H9 (cell line): ENCODE measurements at regions not wholly inside any gene's neighbourhood (a gene's known extent, or its start where the extent isn't known, plus 50 kb on each side); places are given as distances from the start of the nearest gene placed in this dataset.

Source experiments
- DNase-seq: peaks from one replicate; pipeline ENCODE4 v3.0.0-alpha.2; 2017
- H2AFZ ChIP-seq: one replicate; pipeline ENCODE4 v1.6.1; 2013; ENCODE audit warnings: mild to moderate bottlenecking, low read length, control low read depth, moderate library complexity
- H2AK5ac ChIP-seq: 2 replicates; pipeline ENCODE4 v1.6.1; 2013; ENCODE audit warnings: low read length, control low read depth, mixed read lengths; ENCODE audit not compliant: insufficient read length
- H2BK120ac ChIP-seq: one replicate; pipeline ENCODE4 v1.6.1; 2013; ENCODE audit warnings: low read depth, mild to moderate bottlenecking, low read length, control low read depth, inconsistent platforms; ENCODE audit not compliant: poor library complexity, severe bottlenecking
- H2BK12ac ChIP-seq: 2 replicates; pipeline ENCODE4 v1.6.1; 2013; ENCODE audit warnings: low read length, control low read depth, mixed read lengths, low read depth; ENCODE audit not compliant: insufficient read length
- H2BK15ac ChIP-seq: 2 replicates; pipeline ENCODE4 v1.6.1; 2013; ENCODE audit warnings: low read depth, low read length, control low read depth
- H2BK20ac ChIP-seq: one replicate; pipeline ENCODE4 v1.6.1; 2013; ENCODE audit warnings: low read depth, mild to moderate bottlenecking, low read length, control low read depth, inconsistent platforms; ENCODE audit not compliant: poor library complexity, severe bottlenecking
- H2BK5ac ChIP-seq: 2 replicates; pipeline ENCODE4 v1.6.1; 2013; ENCODE audit warnings: low read length, control low read depth, mixed read lengths; ENCODE audit not compliant: insufficient read length
- H3K14ac ChIP-seq: 2 replicates; pipeline ENCODE4 v1.6.1; 2013; ENCODE audit warnings: low read length, control low read depth; ENCODE audit not compliant: insufficient read depth
- H3K18ac ChIP-seq: 2 replicates; pipeline ENCODE4 v1.6.1; 2013; ENCODE audit warnings: low read depth, mild to moderate bottlenecking, mixed read lengths, low read length, control low read depth; ENCODE audit not compliant: insufficient read length
- H3K23ac ChIP-seq: 2 replicates; pipeline ENCODE4 v1.6.1; 2013; ENCODE audit warnings: low read length, control low read depth, mixed read lengths, low read depth; ENCODE audit not compliant: insufficient read length
- H3K23me2 ChIP-seq: 2 replicates; pipeline ENCODE4 v1.6.1; 2013; ENCODE audit warnings: low read depth, mild to moderate bottlenecking, mixed read lengths, low read length, control low read depth; ENCODE audit not compliant: insufficient read length, poor library complexity, severe bottlenecking
- H3K27ac ChIP-seq: 2 replicates; pipeline ENCODE4 v1.5.1; 2013; ENCODE audit warnings: low read length, control low read depth, mixed read lengths, low read depth; ENCODE audit not compliant: insufficient read length
- H3K27me3 ChIP-seq: 2 replicates; pipeline ENCODE4 v1.6.1; 2013; ENCODE audit warnings: low read length, control low read depth, inconsistent platforms; ENCODE audit not compliant: insufficient read depth
- H3K4ac ChIP-seq: 2 replicates; pipeline ENCODE4 v1.6.1; 2013; ENCODE audit warnings: low read depth, mild to moderate bottlenecking, control low read depth, inconsistent platforms, low read length, moderate library complexity
- H3K4me1 ChIP-seq: 2 replicates; pipeline ENCODE4 v1.6.1; 2013; ENCODE audit warnings: low read length, control low read depth, inconsistent platforms; ENCODE audit not compliant: insufficient read depth
- H3K4me2 ChIP-seq: 2 replicates; pipeline ENCODE4 v1.6.1; 2013; ENCODE audit warnings: low read length, control low read depth, mixed read lengths; ENCODE audit not compliant: insufficient read length, insufficient read depth
- H3K56ac ChIP-seq: 2 replicates; pipeline ENCODE4 v1.6.1; 2013; ENCODE audit warnings: low read depth, mild to moderate bottlenecking, mixed read lengths, low read length, control low read depth; ENCODE audit not compliant: insufficient read length
- H3K79me1 ChIP-seq: 2 replicates; pipeline ENCODE4 v1.6.1; 2013; ENCODE audit warnings: low read depth, mild to moderate bottlenecking, moderate library complexity, low read length, control low read depth, inconsistent platforms; ENCODE audit not compliant: insufficient read depth, poor library complexity, severe bottlenecking
- H3K79me2 ChIP-seq: 2 replicates; pipeline ENCODE4 v1.6.1; 2013; ENCODE audit warnings: low read length, control low read depth, inconsistent platforms; ENCODE audit not compliant: insufficient read depth
- H3K9ac ChIP-seq: 2 replicates; pipeline ENCODE4 v1.6.1; 2013; ENCODE audit warnings: low read length, control low read depth, mixed read lengths; ENCODE audit not compliant: insufficient read length; ENCODE audit errors: extremely low read depth
- H3K9me3 ChIP-seq: one replicate; pipeline ENCODE4 v1.6.1; 2013; ENCODE audit warnings: low read depth, low read length, inconsistent platforms; ENCODE audit not compliant: control insufficient read depth
- H3T11ph ChIP-seq: one replicate; pipeline ENCODE4 v1.6.1; 2013; ENCODE audit warnings: mild to moderate bottlenecking, low read length, control low read depth, inconsistent platforms
- H4K20me1 ChIP-seq: one replicate; pipeline ENCODE4 v1.6.1; 2013; ENCODE audit not compliant: control insufficient read depth, insufficient read length, insufficient read depth
- H4K5ac ChIP-seq: 2 replicates; pipeline ENCODE4 v1.6.1; 2013; ENCODE audit warnings: low read depth, mild to moderate bottlenecking, mixed read lengths, low read length, control low read depth; ENCODE audit not compliant: insufficient read length
- H4K8ac ChIP-seq: replicated peaks from 2 replicates; pipeline ENCODE4 v1.6.1; 2013; ENCODE audit warnings: low read length, control low read depth, mixed read lengths, low read depth; ENCODE audit not compliant: insufficient read length
- H4K91ac ChIP-seq: 2 replicates; pipeline ENCODE4 v1.6.1; 2013; ENCODE audit warnings: low read depth, mild to moderate bottlenecking, moderate library complexity, mixed read lengths, low read length, control low read depth; ENCODE audit not compliant: insufficient read length
- H3K27ac Mint-ChIP-seq, 3 experiments: 2 replicates in 2 of 3; 3 replicates in 1 of 3; pipeline ENCODE4 v1.8.0; 2020 to 2021; ENCODE audit warnings: mixed read lengths in 3 of 3, mild to moderate bottlenecking in 1 of 3, moderate library complexity in 1 of 3
- H3K27me3 Mint-ChIP-seq: 2 replicates; pipeline ENCODE4 v1.8.0; 2021; ENCODE audit warnings: low read depth, mild to moderate bottlenecking, moderate library complexity, mixed read lengths
- H3K36me3 Mint-ChIP-seq, 3 experiments: 2 replicates in 2 of 3; 3 replicates in 1 of 3; pipeline ENCODE4 v1.8.0; 2020 to 2021; ENCODE audit warnings: low read depth in 3 of 3, mixed read lengths in 3 of 3; ENCODE audit not compliant: insufficient read depth in 1 of 3
- H3K4me1 Mint-ChIP-seq, 2 experiments: 2 replicates each; pipeline ENCODE4 v1.8.0; 2020; ENCODE audit warnings: mixed read lengths in 2 of 2
- H3K4me3 Mint-ChIP-seq, 2 experiments: 2 replicates in 1 of 2; 3 replicates in 1 of 2; pipeline ENCODE4 v1.8.0; 2020 to 2021; ENCODE audit warnings: mild to moderate bottlenecking in 2 of 2, mixed read lengths in 2 of 2, moderate library complexity in 1 of 2
- H3K9me3 Mint-ChIP-seq, 2 experiments: 2 replicates in 1 of 2; 3 replicates in 1 of 2; pipeline ENCODE4 v1.8.0; 2020; ENCODE audit warnings: mild to moderate bottlenecking in 2 of 2, mixed read lengths in 2 of 2, moderate library complexity in 1 of 2
- WGBS: extraction: QIAGEN DNeasy Blood & Tissue Kit; methylation state at CpG from one replicate; pipeline ENCODE4 v1.1.7; 2013; ENCODE audit warnings: missing lambda C conversion rate, low lambda C conversion rate, mixed read lengths; ENCODE audit not compliant: insufficient read length; ENCODE audit errors: extremely low coverage; 5-methylcytosine and 5-hydroxymethylcytosine counted together
- TF ChIP-seq, protein P1 (sequence below): fragments of 200-600 bp; sonication (generic); conservative IDR thresholded peaks from 3 replicates; pipeline ENCODE4 v1.8.0; 2021; ENCODE audit warnings: antibody characterized with exemption, mild to moderate bottlenecking

DNA sequence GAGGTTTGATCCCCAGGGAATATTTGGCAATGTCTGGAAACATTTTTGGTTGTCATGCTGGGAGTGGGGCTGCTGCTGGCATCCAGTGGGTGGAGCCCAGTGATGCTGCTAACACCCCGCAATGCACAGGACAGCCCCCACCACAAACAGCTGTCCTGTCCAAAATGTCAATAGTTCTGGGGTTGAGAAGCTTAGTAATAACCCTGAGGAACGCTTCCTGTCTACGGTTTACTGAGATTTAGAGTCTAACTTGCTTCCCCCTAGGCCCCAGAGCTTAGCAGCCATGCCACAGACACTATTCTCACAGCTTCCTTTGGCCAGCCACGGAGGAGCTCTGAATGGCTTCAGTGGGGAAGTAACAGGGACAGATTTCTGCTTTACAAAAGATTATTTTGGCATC is 66.5 kb downstream of the MSX2 start:
- no peak overlapping the region for H3K14ac ChIP-seq
- H3K4me3 Mint-ChIP-seq: no peak overlapping the region
- no peaks in the 10 kb centered on the region for H3K79me1 ChIP-seq
- no peak overlapping the region for H4K5ac ChIP-seq
- H4K8ac ChIP-seq: no peak overlapping the region
- DNase-seq: no peak
- no peak overlapping the region for H2BK15ac ChIP-seq
- no peaks in the 10 kb centered on the region; the same call in 1 of the 2 replicates for H3K4me1 ChIP-seq
- no peak overlapping the region for H3K9ac ChIP-seq
- no peak overlapping the region for H3K27ac Mint-ChIP-seq
- H3K27ac ChIP-seq: no peak overlapping the region
- H3K9me3 Mint-ChIP-seq: peaks cover 1 to 2% of the 10 kb centered on the region in 2 experiments; a peak in 3 of 5 replicates
- no peak overlapping the region for H3K4ac ChIP-seq
- peaks cover 15% of the 10 kb centered on the region for H3K27me3 Mint-ChIP-seq
- H2BK5ac ChIP-seq: no peak overlapping the region
- no peaks in the 10 kb centered on the region for H3K9me3 ChIP-seq
- TF ChIP-seq, protein P1, sequence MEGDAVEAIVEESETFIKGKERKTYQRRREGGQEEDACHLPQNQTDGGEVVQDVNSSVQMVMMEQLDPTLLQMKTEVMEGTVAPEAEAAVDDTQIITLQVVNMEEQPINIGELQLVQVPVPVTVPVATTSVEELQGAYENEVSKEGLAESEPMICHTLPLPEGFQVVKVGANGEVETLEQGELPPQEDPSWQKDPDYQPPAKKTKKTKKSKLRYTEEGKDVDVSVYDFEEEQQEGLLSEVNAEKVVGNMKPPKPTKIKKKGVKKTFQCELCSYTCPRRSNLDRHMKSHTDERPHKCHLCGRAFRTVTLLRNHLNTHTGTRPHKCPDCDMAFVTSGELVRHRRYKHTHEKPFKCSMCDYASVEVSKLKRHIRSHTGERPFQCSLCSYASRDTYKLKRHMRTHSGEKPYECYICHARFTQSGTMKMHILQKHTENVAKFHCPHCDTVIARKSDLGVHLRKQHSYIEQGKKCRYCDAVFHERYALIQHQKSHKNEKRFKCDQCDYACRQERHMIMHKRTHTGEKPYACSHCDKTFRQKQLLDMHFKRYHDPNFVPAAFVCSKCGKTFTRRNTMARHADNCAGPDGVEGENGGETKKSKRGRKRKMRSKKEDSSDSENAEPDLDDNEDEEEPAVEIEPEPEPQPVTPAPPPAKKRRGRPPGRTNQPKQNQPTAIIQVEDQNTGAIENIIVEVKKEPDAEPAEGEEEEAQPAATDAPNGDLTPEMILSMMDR: no peak
- WGBS: no CpG with 5 or more reads among the region's 4 CpGs
- H2AK5ac ChIP-seq: no peak overlapping the region
- H2BK120ac ChIP-seq: no peak overlapping the region
- H3K23ac ChIP-seq: no peak overlapping the region
- H3K27me3 ChIP-seq: no peaks in the 10 kb centered on the region
- H3K56ac ChIP-seq: no peak overlapping the region
- H4K20me1 ChIP-seq: no peaks in the 10 kb centered on the region
- no peak overlapping the region for H2BK12ac ChIP-seq
- H3K4me1 Mint-ChIP-seq: peaks cover 6 to 7% of the 10 kb centered on the region in 2 experiments
- 0 out of 7 replicates have a peak, but pooled peaks cover 0 to 3% (median 0%) of the 10 kb centered on the region in 3 experiments for H3K36me3 Mint-ChIP-seq
- no peak overlapping the region for H2AFZ ChIP-seq
- H3K23me2 ChIP-seq: peaks cover 2% of the 10 kb centered on the region
- H4K91ac ChIP-seq: no peak overlapping the region
- H2BK20ac ChIP-seq: no peak overlapping the region
- H3K18ac ChIP-seq: no peak overlapping the region
- no peaks in the 10 kb centered on the region for H3K79me2 ChIP-seq
- H3T11ph ChIP-seq: no peak overlapping the region
- H3K4me2 ChIP-seq: no peak overlapping the region
